GM12865 (cell line): ENCODE measurements at regions not wholly inside any gene's neighbourhood (a gene's known extent, or its start where the extent isn't known, plus 50 kb on each side); places are given as distances from the start of the nearest gene placed in this dataset.

Experiments
- DNase-seq: peaks from one replicate; pipeline ENCODE4 v3.0.0; 2010; ENCODE audit warnings: low read depth
- H3K4me3 ChIP-seq: 2 replicates; pipeline ENCODE4 v1.5.1; 2011; ENCODE audit warnings: mild to moderate bottlenecking, low read depth, low read length, control low read depth
- CTCF ChIP-seq: IDR thresholded peaks from 2 replicates; pipeline ENCODE4 v1.5.1; 2011; ENCODE audit warnings: low read length, control low read depth, low read depth, inconsistent platforms; ENCODE audit not compliant: insufficient read depth; ENCODE audit errors: missing control alignments

GRCh38 chr1:47554082-47554481 lies 116.2 kb downstream of the FOXD2 start:
- no peak for TF ChIP-seq CTCF
- H3K4me3 ChIP-seq: no peak overlapping the region
- no peak for DNase-seq

- no peak overlapping the region for H3K4me3 ChIP-seq
- TF ChIP-seq CTCF: no peak
- no peak for DNase-seq
Observed at GRCh38 chr1:47554901-47555300, 117.1 kb downstream of the FOXD2 start.

GRCh38 chr1:47555306-47555705 lies 117.5 kb downstream of the FOXD2 start:
- TF ChIP-seq CTCF: no peak
- DNase-seq: no peak
- no peak overlapping the region for H3K4me3 ChIP-seq

GRCh38 chr1:47555841-47556560 lies 118.2 kb downstream of the FOXD2 start:
- H3K4me3 ChIP-seq: no peak overlapping the region
- no peak for DNase-seq
- TF ChIP-seq CTCF: no peak

GRCh38 chr1:47557066-47557465 lies 119.2 kb downstream of the FOXD2 start:
- no peak for DNase-seq
- no peak overlapping the region for H3K4me3 ChIP-seq
- TF ChIP-seq CTCF: no peak

- no peak for DNase-seq
Observed at GRCh38 chr1:47558601-47559593, 121.1 kb downstream of the FOXD2 start.

More at GRCh38 chr1:47558601-47559593, 121.1 kb downstream of the FOXD2 start:
- H3K4me3 ChIP-seq: no peak overlapping the region
- TF ChIP-seq CTCF: no peak
